ENCODE measurements at regions not wholly inside any gene's neighbourhood (a gene's known extent, or its start where the extent isn't known, plus 50 kb on each side); places are given as distances from the start of the nearest gene placed in this dataset.

GRCh38 chr6:106770081-106770480 lies 140.7 kb downstream of the QRSL1 start:
- no peak for TF ChIP-seq ETV1 (tag; conservative IDR thresholded peaks at IDR 0.05; ENCODE audit: low read depth)
- TF ChIP-seq AFF1 (IDR thresholded peaks at IDR 0.05; ENCODE audit: low read depth in 1 of 2, partially characterized antibody in 2 of 2), result peak in 1 of 2 experiments; percentile 77
- ATAC-seq, result no peak
- no peak for DNase-seq (ENCODE audit: extremely low read depth in 1 of 4, low spot score in 3 of 4)
- peaks cover 0 to 3% of the 10 kb centered on the region in 2 experiments; a peak in 2 of 5 replicates for H3K4me1 ChIP-seq (replicated peaks in 1 of 2; ENCODE audit: control insufficient read depth in 2 of 2, insufficient read depth in 2 of 2, low read length in 2 of 2)
- H3K9me3 ChIP-seq (replicated peaks; ENCODE audit: control insufficient read depth, insufficient read depth, low read depth, low read length), result no peaks in the 10 kb centered on the region
- H3K79me2 ChIP-seq (ENCODE audit: control insufficient read depth, insufficient read depth, low read length), result no peaks in the 10 kb centered on the region
- H4K20me1 ChIP-seq (replicated peaks; ENCODE audit: control insufficient read depth, insufficient read depth, low read length), result no peaks in the 10 kb centered on the region
- ChIA-PET CTCF (ENCODE audit: low intra/inter-chr PET ratio) (no interaction called here), POLR2A (no interaction called here)
- in situ Hi-C loops (cut with MboI), result no loop called here
- H3K9ac ChIP-seq (ENCODE audit: insufficient read depth in 1 of 2, low read depth in 2 of 2, low read length in 2 of 2), result no peak overlapping the region
- H3K27ac ChIP-seq (ENCODE audit: extremely low read depth, low read depth, low read length), result no peak overlapping the region
- no peak overlapping the region for H3K4me3 ChIP-seq
- intact Hi-C loops (cut with micrococcal nuclease), result no loop called here
- H3K4me2 ChIP-seq (ENCODE audit: insufficient read depth, low read length), result no peak overlapping the region
- WGBS (ENCODE audit: insufficient coverage, low coverage, missing lambda C conversion rate), result 17% methylated on average over 1 of the region's 1 CpG
- H2AFZ ChIP-seq (ENCODE audit: low read depth, low read length), result no peak overlapping the region
- BruUV-seq (replicated peaks), result no TSS peak
- H3K36me3 ChIP-seq (ENCODE audit: control insufficient read depth, insufficient read depth, low read length), result no peaks in the 10 kb centered on the region
- no peaks in the 10 kb centered on the region for H3K9me1 ChIP-seq (ENCODE audit: control insufficient read depth, insufficient read depth, low read length)
- no peak for FAIRE-seq
- peaks cover 0 to 6% of the 10 kb centered on the region in 2 experiments; a peak in 1 of 5 replicates for H3K27me3 ChIP-seq (ENCODE audit: control insufficient read depth in 2 of 2, insufficient read depth in 2 of 2, low read length in 2 of 2)

Data from K562 (cell line).